Progenitor cell of endocrine pancreas (in vitro differentiated cells): ENCODE measurements at regions not wholly inside any gene's neighbourhood (a gene's known extent, or its start where the extent isn't known, plus 50 kb on each side); places are given as distances from the start of the nearest gene placed in this dataset.

Source experiments
- DNase-seq: peaks from one replicate; pipeline ENCODE4 v3.0.0; 2021; ENCODE audit warnings: low spot score; ENCODE audit not compliant: unreplicated experiment
- H3K27ac Mint-ChIP-seq: 2 replicates; pipeline ENCODE4 v1.8.0; 2021; ENCODE audit warnings: mild to moderate bottlenecking, moderate library complexity, mixed read lengths
- H3K27me3 Mint-ChIP-seq: 2 replicates; pipeline ENCODE4 v1.8.0; 2021; ENCODE audit warnings: mixed read lengths
- H3K36me3 Mint-ChIP-seq: 2 replicates; pipeline ENCODE4 v1.8.0; 2022; ENCODE audit warnings: mixed read lengths; ENCODE audit not compliant: insufficient read depth
- H3K4me1 Mint-ChIP-seq: 2 replicates; pipeline ENCODE4 v1.8.0; 2021; ENCODE audit warnings: low read depth, mixed read lengths
- H3K4me3 Mint-ChIP-seq: 2 replicates; pipeline ENCODE4 v1.8.0; 2021; ENCODE audit warnings: low read depth, mild to moderate bottlenecking, moderate library complexity, mixed read lengths
- H3K9me3 Mint-ChIP-seq: 2 replicates; pipeline ENCODE4 v1.8.0; 2021; ENCODE audit warnings: low read depth, mixed read lengths
- TF ChIP-seq, protein P1 (sequence below): fragments of 200-600 bp; sonication (generic); IDR thresholded peaks from one replicate; pipeline ENCODE4 v1.5.0; 2021; ENCODE audit warnings: antibody characterized with exemption, mild to moderate bottlenecking; ENCODE audit not compliant: unreplicated experiment

DNA sequence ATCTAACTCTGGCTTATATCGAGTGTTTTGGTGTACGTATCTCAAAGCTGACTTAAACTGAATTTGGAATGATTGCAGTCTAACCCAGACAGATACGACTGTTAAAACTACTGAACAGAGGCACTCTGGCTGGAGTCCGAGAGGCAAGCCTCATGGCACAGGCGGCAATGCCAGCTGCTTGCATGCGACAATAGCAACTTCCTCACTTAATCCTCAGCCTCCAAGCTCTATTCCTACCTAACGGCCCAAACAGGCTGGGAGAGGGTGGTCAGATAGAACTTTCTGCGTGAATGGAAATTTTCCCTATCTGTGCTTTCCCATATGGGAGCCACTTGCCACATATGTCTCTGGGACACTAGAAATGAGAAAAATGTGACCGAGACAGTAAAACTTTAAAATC, 292.0 kb upstream of the KLF6 start:
- no peaks in the 10 kb centered on the region for H3K36me3 Mint-ChIP-seq
- H3K4me3 Mint-ChIP-seq, result no peak overlapping the region
- no peak for DNase-seq
- H3K4me1 Mint-ChIP-seq, result no peaks in the 10 kb centered on the region
- TF ChIP-seq, protein P1, sequence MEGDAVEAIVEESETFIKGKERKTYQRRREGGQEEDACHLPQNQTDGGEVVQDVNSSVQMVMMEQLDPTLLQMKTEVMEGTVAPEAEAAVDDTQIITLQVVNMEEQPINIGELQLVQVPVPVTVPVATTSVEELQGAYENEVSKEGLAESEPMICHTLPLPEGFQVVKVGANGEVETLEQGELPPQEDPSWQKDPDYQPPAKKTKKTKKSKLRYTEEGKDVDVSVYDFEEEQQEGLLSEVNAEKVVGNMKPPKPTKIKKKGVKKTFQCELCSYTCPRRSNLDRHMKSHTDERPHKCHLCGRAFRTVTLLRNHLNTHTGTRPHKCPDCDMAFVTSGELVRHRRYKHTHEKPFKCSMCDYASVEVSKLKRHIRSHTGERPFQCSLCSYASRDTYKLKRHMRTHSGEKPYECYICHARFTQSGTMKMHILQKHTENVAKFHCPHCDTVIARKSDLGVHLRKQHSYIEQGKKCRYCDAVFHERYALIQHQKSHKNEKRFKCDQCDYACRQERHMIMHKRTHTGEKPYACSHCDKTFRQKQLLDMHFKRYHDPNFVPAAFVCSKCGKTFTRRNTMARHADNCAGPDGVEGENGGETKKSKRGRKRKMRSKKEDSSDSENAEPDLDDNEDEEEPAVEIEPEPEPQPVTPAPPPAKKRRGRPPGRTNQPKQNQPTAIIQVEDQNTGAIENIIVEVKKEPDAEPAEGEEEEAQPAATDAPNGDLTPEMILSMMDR, result no peak
- H3K27ac Mint-ChIP-seq, result no peak overlapping the region
- H3K9me3 Mint-ChIP-seq, result no peaks in the 10 kb centered on the region
- peaks cover 4% of the 10 kb centered on the region for H3K27me3 Mint-ChIP-seq

DNA sequence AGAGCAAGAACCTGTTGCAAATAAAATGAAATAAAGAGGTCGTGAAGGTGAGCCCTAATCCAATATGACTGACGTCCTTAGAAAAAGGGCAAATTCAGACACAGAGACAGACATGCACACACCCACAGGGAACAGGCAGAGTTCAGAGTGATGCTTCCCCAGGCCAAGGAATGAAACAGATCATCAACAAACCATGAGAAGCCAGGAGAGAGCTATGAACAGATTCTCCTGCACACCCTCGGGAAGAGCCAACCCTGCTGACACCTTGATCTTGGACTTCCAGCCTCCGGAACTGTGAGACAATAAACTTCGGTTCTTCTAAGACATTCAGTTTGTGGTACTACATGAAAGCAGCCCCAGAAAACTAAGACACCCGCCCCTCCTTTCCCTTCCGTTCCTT, 290.4 kb upstream of the KLF6 start:
- TF ChIP-seq, protein P1, result no peak
- H3K4me1 Mint-ChIP-seq, result no peaks in the 10 kb centered on the region
- no peaks in the 10 kb centered on the region for H3K9me3 Mint-ChIP-seq

DNA sequence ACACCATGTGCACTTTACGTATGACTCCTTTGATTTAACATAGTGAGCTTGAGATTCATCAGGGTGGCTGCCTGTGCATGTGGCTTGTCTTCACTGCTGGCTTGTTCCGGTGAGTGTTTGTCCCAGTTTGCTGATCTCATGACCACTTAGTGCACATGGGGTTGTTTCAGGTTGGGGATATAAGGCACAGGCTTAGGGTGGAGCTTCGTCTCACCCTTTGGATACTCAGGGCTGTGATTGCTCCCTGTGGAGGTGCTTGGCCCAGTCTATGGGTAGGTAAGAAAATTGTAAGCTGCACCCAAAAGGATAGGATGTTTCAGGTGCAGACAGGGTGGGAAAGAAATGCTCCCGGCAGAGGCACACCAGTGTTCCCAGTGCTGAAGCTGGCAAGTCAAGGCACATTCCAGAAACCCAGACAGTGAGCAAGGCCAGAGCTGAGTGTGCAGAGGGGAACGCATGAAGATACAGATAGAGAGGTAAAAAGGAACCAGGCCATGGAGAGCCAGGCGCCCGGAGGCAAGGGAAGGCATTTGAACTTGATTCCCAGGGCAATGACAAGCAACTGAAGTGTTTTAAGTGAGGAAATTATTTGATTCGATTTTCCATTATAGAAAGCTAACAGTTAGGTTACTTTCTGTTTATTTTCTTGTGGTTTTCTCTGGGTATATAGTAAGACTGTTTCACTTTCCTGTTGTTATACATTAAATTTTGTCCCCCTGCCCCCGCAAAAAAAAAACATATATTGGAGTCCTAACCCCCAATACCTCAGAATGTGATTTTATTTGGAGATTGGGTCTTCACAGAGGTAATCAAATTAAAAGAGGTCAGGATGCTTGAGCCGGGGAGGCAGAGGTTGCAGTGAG, 289.8 kb upstream of the KLF6 start:
- H3K27me3 Mint-ChIP-seq, result peaks cover 4% of the 10 kb centered on the region
- no peak overlapping the region for H3K4me3 Mint-ChIP-seq
- no peak overlapping the region for H3K27ac Mint-ChIP-seq
- H3K36me3 Mint-ChIP-seq, result no peaks in the 10 kb centered on the region
- no peak for DNase-seq
- H3K4me1 Mint-ChIP-seq, result no peaks in the 10 kb centered on the region
- no peaks in the 10 kb centered on the region for H3K9me3 Mint-ChIP-seq
- TF ChIP-seq, protein P1, result no peak

More for the DNA sequence above, 290.4 kb upstream of the KLF6 start:
- Mint-ChIP-seq H3K27me3 (peaks cover 4% of the 10 kb centered on the region), H3K27ac (no peak overlapping the region), H3K36me3 (no peaks in the 10 kb centered on the region), H3K4me3 (no peak overlapping the region)
- no peak for DNase-seq

DNA sequence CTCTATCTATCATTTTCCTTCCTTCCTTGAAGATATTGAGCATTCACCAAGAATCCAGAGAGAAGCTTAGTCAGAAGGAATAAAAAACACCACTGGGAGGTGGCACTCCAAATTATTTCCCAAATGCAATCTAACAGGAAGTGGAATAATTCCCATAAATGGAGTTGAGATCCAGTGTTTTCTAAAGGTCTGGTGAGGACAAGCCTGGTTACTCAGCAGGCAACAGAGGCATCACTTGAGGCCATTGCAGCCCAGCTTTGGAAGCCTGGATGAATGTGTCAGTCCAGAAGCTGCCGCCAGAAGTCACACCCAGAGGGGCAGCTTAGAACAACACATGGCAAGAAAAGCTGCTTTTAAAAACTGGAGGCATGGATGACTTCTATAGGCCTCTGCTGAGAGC, 288.9 kb upstream of the KLF6 start:
- H3K4me3 Mint-ChIP-seq, result no peak overlapping the region
- H3K9me3 Mint-ChIP-seq, result no peaks in the 10 kb centered on the region
- no peak overlapping the region for H3K27ac Mint-ChIP-seq
- no peaks in the 10 kb centered on the region for H3K36me3 Mint-ChIP-seq
- no peak for DNase-seq
- H3K27me3 Mint-ChIP-seq, result peaks cover 4% of the 10 kb centered on the region
- TF ChIP-seq, protein P1, result no peak
- H3K4me1 Mint-ChIP-seq, result no peaks in the 10 kb centered on the region

DNA sequence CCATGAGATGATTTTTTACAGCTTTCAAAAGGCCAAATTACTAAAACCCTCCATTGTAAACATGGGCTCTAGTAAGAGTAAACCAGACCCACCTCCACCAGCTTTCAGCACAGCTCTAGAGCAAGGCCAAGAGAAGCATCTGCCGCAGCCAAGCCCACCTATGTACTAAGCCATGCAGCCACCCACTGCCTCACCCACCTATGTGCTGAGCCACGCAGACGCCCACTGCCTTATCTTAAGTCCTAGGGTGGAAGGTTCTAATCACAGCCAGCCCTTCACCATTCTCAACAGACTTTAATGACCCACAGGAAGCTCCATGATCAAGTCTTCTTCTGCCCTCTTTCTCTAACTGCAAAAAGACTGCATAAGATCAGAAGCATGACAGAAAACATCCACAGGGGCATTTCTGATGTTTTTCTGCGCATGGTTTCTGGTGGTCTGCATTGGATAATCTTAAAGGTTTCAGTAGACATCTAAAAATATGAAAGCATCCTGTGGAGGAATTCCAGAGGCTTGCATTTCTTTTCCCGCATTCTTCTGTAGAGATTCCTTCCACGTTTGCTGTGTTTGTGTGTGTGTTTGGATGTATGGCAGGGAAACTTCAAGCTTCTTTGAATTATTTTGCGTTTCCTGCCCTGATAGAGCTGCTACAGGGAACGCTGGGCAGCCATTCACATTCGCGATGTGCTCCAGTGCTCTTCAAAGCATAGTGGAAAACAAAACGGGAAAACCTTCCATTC, 286.1 kb upstream of the KLF6 start:
- DNase-seq, result no peak
- TF ChIP-seq, protein P1, result no peak
- Mint-ChIP-seq H3K4me3 (no peak overlapping the region), H3K9me3 (no peaks in the 10 kb centered on the region), H3K4me1 (no peaks in the 10 kb centered on the region), H3K27ac (no peak overlapping the region), H3K27me3 (peaks cover 4% of the 10 kb centered on the region), H3K36me3 (no peaks in the 10 kb centered on the region)
